ENCODE measurements at regions not wholly inside any gene's neighbourhood (a gene's known extent, or its start where the extent isn't known, plus 50 kb on each side); places are given as distances from the start of the nearest gene placed in this dataset.

- no peak for TF ChIP-seq NRF1 (IDR thresholded peaks at IDR 0.05; ENCODE audit: low read depth, low read length)
- TF ChIP-seq, protein P1, sequence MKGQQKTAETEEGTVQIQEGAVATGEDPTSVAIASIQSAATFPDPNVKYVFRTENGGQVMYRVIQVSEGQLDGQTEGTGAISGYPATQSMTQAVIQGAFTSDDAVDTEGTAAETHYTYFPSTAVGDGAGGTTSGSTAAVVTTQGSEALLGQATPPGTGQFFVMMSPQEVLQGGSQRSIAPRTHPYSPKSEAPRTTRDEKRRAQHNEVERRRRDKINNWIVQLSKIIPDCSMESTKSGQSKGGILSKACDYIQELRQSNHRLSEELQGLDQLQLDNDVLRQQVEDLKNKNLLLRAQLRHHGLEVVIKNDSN (IDR thresholded peaks at IDR 0.05; ENCODE audit: borderline replicate concordance, low read depth) = no peak
- TF ChIP-seq, protein P2, sequence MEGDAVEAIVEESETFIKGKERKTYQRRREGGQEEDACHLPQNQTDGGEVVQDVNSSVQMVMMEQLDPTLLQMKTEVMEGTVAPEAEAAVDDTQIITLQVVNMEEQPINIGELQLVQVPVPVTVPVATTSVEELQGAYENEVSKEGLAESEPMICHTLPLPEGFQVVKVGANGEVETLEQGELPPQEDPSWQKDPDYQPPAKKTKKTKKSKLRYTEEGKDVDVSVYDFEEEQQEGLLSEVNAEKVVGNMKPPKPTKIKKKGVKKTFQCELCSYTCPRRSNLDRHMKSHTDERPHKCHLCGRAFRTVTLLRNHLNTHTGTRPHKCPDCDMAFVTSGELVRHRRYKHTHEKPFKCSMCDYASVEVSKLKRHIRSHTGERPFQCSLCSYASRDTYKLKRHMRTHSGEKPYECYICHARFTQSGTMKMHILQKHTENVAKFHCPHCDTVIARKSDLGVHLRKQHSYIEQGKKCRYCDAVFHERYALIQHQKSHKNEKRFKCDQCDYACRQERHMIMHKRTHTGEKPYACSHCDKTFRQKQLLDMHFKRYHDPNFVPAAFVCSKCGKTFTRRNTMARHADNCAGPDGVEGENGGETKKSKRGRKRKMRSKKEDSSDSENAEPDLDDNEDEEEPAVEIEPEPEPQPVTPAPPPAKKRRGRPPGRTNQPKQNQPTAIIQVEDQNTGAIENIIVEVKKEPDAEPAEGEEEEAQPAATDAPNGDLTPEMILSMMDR (IDR thresholded peaks at IDR 0.05) = no peak
- no peak for TF ChIP-seq JUND (IDR thresholded peaks at IDR 0.05)
These were observed 95.3 kb upstream of the CXCL13 start for GRCh38 chr4:77510367-77510766.

Measured in SK-N-SH (cell line).